WTC11 (cell line): ENCODE measurements at regions not wholly inside any gene's neighbourhood (a gene's known extent, or its start where the extent isn't known, plus 50 kb on each side); places are given as distances from the start of the nearest gene placed in this dataset.

ENCODE experiments used
- ATF1 ChIP-seq: sonication (generic); formaldehyde crosslinking; IDR thresholded peaks from 2 replicates; pipeline ENCODE4 v1.8.1; 2023; ENCODE audit warnings: mild to moderate bottlenecking, moderate library complexity, missing genetic modification reagents
- CREB1 ChIP-seq: sonication (generic); formaldehyde crosslinking; IDR thresholded peaks from 2 replicates; pipeline ENCODE4 v1.8.0; 2023; ENCODE audit warnings: mild to moderate bottlenecking, missing genetic modification reagents
- JUN ChIP-seq: sonication (generic); formaldehyde crosslinking; IDR thresholded peaks from 2 replicates; pipeline ENCODE4 v1.8.0; 2023; ENCODE audit warnings: mild to moderate bottlenecking, missing genetic modification reagents
- NFYB ChIP-seq: sonication (generic); formaldehyde crosslinking; conservative IDR thresholded peaks from 2 replicates; pipeline ENCODE4 v1.8.0; 2022; ENCODE audit warnings: low read depth, missing genetic modification reagents
- SP1 ChIP-seq: sonication (generic); formaldehyde crosslinking; conservative IDR thresholded peaks from 2 replicates; pipeline ENCODE4 v1.8.1; 2022; ENCODE audit warnings: missing genetic modification reagents
- ZBTB21 ChIP-seq: sonication (generic); formaldehyde crosslinking; IDR thresholded peaks from 2 replicates; pipeline ENCODE4 v1.8.1; 2023; ENCODE audit warnings: mild to moderate bottlenecking, missing genetic modification reagents, borderline replicate concordance
- ZNF423 ChIP-seq: fragments of 250-450 bp; sonication (Bioruptor Pico); IDR thresholded peaks from 2 replicates; pipeline ENCODE4 v2.1.2; 2022; ENCODE audit warnings: mild to moderate bottlenecking, moderate library complexity
- TF ChIP-seq, protein P1 (sequence below): fragments of 200-600 bp; IDR thresholded peaks from 2 replicates; pipeline ENCODE4 v1.8.0; 2022; ENCODE audit warnings: antibody characterized with exemption
- TF ChIP-seq, protein P2 (sequence below): sonication (generic); formaldehyde crosslinking; conservative IDR thresholded peaks from 2 replicates; pipeline ENCODE4 v1.8.1; 2022; ENCODE audit warnings: mild to moderate bottlenecking, missing genetic modification reagents

DNA sequence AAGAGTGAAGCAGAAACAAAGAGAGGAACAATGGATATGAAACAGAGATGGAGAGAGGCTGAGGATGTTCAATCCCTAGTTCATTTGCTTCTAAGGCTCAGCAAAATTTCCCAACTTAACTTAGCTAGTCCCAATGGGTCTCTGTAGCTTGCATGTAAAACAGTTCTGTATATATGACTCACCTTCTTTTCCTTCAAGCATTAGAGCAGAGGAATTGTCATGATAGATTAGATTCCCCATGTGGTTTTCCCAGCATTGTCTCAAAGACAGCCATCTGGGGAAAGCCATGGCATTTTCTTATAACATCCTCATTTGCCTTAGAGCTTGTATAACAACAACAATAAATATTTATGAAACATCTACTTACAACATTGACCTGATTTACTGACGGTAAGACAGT, 93.9 kb upstream of the GATB start:
- TF ChIP-seq ATF1 (CRISPR knock-in tag) (no peak), CREB1 (CRISPR knock-in tag) (no peak), JUN (CRISPR knock-in tag) (no peak), NFYB (CRISPR knock-in tag) (no peak), SP1 (CRISPR knock-in tag) (no peak), ZNF423 (CRISPR knock-in tag) (no peak), ZBTB21 (CRISPR knock-in tag) (no peak)
- TF ChIP-seq, protein P1, sequence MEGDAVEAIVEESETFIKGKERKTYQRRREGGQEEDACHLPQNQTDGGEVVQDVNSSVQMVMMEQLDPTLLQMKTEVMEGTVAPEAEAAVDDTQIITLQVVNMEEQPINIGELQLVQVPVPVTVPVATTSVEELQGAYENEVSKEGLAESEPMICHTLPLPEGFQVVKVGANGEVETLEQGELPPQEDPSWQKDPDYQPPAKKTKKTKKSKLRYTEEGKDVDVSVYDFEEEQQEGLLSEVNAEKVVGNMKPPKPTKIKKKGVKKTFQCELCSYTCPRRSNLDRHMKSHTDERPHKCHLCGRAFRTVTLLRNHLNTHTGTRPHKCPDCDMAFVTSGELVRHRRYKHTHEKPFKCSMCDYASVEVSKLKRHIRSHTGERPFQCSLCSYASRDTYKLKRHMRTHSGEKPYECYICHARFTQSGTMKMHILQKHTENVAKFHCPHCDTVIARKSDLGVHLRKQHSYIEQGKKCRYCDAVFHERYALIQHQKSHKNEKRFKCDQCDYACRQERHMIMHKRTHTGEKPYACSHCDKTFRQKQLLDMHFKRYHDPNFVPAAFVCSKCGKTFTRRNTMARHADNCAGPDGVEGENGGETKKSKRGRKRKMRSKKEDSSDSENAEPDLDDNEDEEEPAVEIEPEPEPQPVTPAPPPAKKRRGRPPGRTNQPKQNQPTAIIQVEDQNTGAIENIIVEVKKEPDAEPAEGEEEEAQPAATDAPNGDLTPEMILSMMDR = no peak
- TF ChIP-seq, protein P2, sequence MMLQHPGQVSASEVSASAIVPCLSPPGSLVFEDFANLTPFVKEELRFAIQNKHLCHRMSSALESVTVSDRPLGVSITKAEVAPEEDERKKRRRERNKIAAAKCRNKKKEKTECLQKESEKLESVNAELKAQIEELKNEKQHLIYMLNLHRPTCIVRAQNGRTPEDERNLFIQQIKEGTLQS (CRISPR knock-in tag) = no peak
